GM18505 (cell line): ENCODE measurements at regions not wholly inside any gene's neighbourhood (a gene's known extent, or its start where the extent isn't known, plus 50 kb on each side); places are given as distances from the start of the nearest gene placed in this dataset.

Experiments
- ATAC-seq: cut with Tn5 transposase; IDR thresholded peaks from one replicate; pipeline ENCODE4 v1.9.1; 2021; ENCODE audit not compliant: unreplicated experiment
- POLR2A ChIP-seq: IDR thresholded peaks from 4 replicates; pipeline ENCODE4 v1.6.1; 2011; ENCODE audit warnings: borderline replicate concordance; ENCODE audit not compliant: insufficient read depth, insufficient read length; ENCODE audit errors: extremely low read depth

DNA sequence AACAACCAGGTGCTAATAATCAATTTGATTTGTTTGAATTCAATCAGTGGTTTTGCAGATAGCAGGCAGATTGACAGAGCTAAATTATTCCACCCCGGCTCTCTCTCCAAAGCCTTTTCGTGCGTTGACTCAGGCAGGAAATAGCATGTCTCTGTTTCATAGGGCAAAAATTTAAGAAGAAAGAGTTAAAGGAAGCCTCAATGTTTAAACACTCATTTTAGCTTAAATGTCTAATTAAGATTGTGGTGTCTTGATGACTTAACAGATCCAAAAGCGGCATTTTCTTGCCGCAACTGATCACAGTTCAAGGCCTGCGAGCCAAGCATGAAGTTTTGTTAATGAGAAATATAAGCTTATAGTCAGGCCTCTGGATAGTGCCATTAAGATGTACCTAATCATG is 1051.1 kb upstream of the AUTS2 start:
- no peak for ATAC-seq
- TF ChIP-seq POLR2A, result no peak

DNA sequence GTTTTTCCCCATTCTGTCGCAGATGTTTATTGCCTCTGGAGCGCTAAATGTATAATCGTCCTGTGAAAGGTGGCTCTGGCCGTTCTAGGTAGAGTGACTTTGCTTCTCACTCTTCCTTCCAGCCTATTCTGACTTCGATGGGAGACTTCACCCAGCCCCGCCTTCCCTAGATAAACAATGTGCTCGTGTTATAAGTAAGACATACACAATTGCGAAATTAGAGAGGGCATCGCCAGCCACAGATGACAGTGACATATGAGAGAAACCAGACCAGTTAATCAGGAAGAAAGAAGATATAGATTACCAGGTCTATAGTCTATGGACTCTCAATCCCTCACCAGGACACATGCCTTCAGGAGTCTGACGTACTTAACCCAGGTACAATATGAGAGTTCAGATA is 1050.5 kb upstream of the AUTS2 start:
- ATAC-seq, result no peak

DNA sequence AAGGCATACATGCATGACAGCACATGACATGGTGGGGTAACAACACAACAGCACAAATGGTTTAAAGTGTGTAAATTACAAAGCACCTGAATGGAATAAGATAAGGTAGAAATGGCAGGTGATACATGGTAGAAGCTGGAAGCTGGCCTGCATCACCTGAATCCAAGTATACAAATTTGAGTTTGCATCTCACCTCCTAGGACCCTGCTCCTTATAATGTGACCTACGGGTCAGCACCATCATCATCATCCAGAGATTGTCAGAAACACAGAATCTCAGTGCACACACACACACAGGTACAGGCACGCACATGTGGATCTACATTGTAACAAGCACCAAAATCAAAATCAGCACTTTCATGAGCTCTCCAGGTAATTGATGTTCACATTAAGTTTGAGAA is 1048.2 kb upstream of the AUTS2 start:
- TF ChIP-seq POLR2A, result no peak

More for the DNA sequence above, 1050.5 kb upstream of the AUTS2 start:
- no peak for TF ChIP-seq POLR2A

DNA sequence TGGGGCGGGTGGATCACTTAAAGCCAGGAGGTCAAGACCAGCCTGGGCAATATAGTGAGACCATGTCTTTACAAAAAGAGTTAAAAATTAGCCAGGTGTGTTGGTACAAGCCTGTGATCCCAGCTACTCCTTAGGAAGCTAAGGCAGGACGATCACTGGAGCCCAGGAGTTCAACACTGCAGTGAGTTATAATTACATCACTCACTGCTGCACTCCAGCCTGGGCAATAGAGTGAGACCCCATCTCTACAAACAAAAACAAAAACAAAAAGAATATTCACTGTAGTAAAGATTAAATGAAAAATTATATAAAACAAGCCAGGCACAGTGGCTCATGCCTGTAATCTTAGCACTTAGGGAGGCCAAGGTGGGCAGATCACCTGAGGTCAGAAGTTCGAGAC is 1047.6 kb upstream of the AUTS2 start:
- no peak for ATAC-seq
- no peak for TF ChIP-seq POLR2A

More for the DNA sequence above, 1048.2 kb upstream of the AUTS2 start:
- no peak for ATAC-seq

DNA sequence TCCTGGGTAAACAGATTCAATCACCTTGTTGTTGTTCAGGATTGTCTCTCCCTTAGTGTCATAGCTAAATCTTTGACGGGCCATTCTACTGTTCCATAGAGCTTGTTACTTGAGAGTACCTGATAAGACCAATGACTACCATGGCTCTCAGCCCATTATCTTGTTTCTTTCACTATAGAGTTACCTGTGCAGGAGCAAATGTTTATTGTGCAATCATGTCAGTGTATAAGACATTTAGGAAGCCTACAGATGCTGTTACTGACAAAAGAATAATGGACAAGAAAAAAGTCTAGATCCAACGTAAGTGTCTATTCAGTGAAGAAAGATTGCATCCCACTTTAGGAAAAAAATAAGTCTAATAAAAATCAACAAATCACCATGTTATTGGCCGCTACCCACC is 1041.7 kb upstream of the AUTS2 start:
- no peak for TF ChIP-seq POLR2A
- ATAC-seq, result no peak

DNA sequence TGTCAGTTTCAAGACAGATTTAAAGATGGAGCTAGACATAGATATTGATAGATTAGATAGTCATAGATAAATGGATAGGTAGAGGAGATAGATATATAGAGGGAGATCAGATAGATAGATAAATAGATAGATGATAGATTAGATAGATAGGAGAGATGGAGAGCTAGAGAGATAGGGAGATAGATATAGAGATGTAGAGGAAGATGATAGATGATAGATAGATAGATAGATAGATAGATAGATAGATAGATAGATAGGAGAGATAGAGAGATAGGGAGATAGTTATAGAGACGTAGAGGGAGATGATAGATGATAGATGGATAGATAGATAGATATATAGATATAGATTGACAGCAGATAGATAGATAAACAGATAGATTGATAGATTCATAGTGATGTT is 1038.8 kb upstream of the AUTS2 start:
- no peak for ATAC-seq
- no peak for TF ChIP-seq POLR2A

DNA sequence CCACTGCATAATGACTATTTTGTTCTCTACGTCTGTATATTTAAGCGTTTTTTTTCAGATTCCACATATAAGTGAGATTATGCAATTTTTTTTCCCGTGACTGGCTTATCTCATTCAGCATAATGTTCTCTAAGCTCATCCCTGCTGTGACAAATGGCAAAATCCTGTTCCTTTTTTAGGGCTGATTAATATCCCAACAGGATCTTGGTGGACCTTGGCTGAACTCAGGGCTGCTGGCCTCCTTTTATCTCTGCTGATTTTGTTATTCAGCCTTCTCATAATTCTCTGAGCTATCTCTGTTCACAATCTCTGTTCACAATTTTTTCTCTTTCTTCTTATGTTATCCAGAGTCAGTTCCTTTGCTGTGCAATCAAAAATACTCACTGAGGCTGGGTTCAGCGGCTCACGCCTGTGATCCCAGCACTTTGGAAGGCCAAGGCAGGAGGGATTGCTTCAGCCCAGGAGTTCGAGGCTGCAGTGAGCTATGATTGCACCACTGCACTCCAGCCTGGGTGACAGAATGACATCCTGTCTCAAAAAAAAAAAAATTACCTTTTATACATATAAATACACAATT is 1035.9 kb upstream of the AUTS2 start:
- TF ChIP-seq POLR2A, result no peak
- no peak for ATAC-seq

DNA sequence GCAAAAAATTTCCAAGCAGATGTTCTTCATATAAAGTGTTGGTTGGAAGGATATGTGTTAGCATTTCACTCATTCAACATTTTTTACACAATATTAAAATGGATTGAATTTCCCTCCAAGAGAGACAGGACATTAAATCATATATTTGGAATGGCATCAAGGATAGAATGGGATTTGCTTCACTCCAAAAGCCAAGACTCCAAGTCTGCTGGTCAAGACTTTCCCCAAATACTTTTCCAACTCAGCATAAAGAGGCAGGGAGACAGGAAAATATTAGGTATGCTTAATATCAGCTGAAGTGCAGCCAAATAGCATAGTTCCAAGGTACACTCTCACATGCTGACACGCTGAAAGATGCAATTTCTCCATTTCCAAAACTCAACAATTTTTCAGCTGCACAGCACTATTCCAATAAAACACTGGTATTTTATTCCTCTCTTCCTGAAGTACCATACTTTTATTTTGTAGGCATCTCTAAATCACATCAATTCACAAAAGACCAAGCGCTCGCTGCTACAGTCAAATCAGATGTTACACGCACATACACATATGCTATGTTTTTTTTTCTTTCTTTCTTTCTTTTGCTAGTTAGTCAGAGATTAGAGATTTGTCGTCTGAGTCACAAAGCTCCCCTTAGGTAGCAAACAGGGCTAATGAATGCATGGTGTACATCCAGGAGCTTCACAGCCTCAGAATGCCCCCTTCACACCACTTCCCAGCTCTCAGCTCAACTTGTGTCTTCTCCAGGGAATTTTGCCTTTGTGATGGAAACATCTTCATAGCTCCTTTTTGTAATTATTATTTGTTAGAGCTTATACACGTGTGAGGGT is 1033.8 kb upstream of the AUTS2 start:
- no peak for TF ChIP-seq POLR2A

DNA sequence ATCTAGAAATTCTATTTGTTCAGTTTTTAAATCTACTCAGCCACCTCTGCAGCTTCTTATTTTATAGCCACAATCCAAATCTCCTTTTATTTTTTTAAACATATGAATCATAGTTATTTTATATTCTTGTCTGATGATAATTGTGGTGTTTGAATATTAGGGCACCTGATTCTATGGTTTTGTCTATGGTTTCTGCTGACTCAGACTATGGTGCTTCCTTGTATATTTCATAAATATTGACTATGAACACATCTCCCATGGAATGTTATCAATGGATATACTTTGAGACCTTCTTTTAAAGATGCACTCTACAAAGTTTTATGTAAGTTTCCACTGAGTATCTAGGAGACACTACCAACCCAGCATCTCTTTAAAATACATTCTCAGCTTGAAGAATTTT is 1027.0 kb upstream of the AUTS2 start:
- ATAC-seq, result no peak
- TF ChIP-seq POLR2A, result no peak

More for the DNA sequence above, 1033.8 kb upstream of the AUTS2 start:
- no peak for ATAC-seq

DNA sequence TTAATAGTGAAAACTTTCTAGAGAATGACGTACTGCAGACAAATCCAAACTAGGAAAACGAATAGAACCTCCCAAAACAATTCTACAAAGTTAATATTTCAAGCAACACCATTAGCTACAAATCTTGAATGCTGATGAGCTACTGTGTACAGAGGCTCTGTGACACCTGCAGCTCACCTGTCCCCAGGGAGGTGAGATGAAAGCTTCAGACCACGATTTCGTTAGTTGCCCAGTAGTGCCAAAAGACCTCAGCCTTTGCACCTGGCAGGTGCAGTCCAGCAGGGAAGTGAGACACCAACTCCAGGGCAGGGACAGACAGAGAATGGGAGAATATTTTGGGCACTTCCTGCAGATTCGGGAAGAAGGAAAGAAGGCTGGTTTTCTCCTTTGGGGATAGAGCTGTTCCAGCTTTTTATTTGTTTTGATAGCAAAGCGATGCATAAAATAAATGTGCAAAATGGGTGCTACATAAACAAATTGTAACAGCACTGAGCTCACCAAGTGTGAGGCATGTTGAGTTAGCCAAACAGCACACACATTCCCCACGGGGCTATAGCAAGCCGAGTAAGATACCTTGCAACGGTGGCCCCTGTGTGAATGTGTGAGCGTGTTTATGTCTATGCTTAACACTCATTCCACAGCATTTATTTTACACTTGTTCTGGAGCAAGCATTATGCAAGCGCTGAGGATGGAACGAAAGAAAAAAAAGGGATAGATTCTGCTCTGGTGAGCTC is 1024.8 kb upstream of the AUTS2 start:
- no peak for TF ChIP-seq POLR2A
- ATAC-seq, result no peak

DNA sequence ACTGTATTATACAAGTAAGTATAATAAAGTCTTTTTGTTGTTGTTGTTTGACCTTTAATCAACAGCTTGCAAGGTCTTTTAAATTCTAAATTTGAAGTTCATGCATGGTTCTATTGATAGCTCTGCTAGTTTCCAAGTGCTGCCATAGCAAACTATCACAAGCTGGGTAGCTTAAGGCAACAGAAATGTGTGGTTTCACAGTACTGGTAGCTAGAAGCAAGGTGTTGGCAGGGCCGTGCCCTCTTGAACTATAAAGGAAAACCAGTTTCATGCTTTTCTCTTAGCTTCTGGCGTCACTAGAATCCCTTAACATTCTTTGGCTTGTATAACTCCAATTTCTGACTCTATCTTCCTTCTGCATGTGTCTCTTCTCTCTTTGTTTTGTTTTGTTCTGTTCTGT is 1021.9 kb upstream of the AUTS2 start:
- no peak for TF ChIP-seq POLR2A
- no peak for ATAC-seq

DNA sequence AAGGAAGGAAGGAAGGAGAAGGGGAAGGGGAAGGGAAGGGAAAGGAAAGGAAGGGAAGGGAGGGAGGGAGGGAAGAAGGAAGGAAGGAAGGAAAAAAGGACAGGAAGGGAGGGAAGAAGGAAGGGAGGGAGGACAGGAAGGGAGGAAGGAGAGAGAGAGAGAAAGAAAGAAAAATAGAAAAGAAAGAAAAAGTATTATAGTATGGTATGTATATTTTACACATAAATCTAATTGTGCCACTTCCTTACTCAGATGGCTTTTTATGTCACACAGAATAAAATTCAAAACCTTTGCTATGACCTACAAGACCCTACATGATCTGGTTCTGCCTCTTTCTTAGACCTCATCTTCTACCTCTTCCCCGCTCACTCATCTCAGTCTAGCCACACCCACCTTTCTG is 1016.9 kb upstream of the AUTS2 start:
- TF ChIP-seq POLR2A, result no peak
- ATAC-seq, result no peak

DNA sequence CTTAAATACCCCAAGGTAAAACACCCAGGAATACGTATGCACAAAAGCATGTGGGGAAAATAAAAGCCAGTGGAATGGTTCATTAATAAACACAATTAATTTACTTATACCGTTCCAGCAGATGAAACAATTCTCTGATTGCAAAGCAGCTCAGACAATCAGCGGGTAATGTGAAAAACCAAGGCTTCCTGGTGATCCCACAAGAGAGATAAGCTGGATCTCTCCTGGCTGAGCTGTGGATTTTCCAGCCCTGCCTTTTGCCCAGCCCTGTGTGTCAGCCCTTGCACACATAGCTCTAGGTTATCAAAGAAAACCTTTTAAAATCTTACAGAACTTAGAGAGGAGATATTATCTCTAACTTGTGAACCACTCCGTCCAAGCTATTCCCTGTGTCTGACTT is 1010.7 kb upstream of the AUTS2 start:
- TF ChIP-seq POLR2A, result no peak
- no peak for ATAC-seq

DNA sequence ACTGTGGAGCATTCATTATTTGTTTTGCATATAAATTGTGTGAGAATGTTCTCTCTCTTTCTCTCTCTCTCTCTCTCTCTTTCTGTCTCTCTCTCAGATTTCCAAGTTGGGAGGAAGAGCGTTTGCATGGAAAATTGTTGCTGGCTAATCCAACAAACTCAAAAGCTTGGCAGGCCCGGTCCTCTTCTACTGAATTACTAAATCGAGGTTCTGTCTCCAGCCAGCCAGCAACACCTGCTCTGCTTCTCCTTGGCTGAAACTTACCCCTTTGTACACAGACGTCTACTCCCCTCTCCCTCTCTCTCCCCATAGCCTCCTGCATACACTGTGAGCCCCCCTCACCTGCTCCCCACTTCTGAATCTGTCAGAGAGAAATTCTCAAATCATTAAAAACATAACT is 996.4 kb upstream of the AUTS2 start:
- no peak for TF ChIP-seq POLR2A
- no peak for ATAC-seq

DNA sequence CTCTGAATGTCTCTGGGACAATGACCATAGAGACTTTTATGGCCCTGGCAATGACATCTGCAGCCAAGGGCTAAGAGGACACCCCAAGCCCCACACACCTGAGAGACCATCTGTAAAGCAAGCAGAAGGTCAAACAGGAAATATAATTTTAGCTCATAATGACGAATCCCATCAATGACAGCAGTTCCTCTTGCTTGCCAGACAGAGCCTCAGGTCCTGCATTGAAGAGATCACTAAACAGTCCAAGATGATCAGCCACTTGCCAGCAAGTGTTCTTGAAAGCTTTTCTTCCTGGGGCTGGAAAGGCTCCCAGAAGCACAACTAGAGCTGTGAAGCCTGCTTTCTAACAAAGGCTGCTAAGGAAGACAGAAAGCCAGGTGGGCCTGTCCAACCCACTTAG is 993.7 kb upstream of the AUTS2 start:
- no peak for TF ChIP-seq POLR2A
- ATAC-seq, result no peak

DNA sequence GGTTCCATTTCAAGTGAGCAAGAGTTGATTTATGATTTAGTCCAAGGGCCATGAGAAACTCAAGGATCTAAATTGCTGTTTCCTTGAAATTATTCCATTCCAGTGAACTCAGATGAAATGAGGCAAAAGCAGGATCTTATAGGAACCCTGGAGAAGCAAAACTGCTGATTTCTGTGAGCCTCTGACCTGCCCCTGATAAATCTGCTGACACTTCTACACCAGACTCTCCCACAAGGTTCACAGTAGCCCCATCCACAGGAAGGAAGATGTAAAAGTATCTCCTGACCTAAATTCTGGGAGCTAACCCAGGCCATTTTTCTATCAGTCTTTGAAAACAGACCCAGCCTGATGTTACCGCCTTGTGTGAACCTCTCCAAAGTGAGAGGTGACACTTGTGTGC is 987.6 kb upstream of the AUTS2 start:
- no peak for ATAC-seq
- TF ChIP-seq POLR2A, result no peak
